ENCODE measurements at regions not wholly inside any gene's neighbourhood (a gene's known extent, or its start where the extent isn't known, plus 50 kb on each side); places are given as distances from the start of the nearest gene placed in this dataset.

- no peaks in the 10 kb centered on the region for H3K79me2 ChIP-seq (replicated peaks; ENCODE audit: insufficient read depth)
- Mint-ChIP-seq H3K36me3 (ENCODE audit: low read depth) (no peaks in the 10 kb centered on the region), H3K9me3 (peaks cover 3% of the 10 kb centered on the region; the same call in 1 of the 3 replicates), H3K27ac (no peak overlapping the region), H3K4me3 (no peak overlapping the region), H3K27me3 (ENCODE audit: insufficient read depth, low read depth, poor library complexity) (peaks cover 4% of the 10 kb centered on the region), H3K4me1 (no peaks in the 10 kb centered on the region; the same call in 1 of the 3 replicates)
- no peak for TF ChIP-seq NANOG (IDR thresholded peaks at IDR 0.05; ENCODE audit: borderline replicate concordance)
- TF ChIP-seq ZNF114 (CRISPR knock-in tag; IDR thresholded peaks at IDR 0.05): no peak
- no peak for TF ChIP-seq STAT1 (IDR thresholded peaks at IDR 0.05; ENCODE audit: unreplicated experiment)
- no peak for TF ChIP-seq ZNF331 (CRISPR knock-in tag; IDR thresholded peaks at IDR 0.05; ENCODE audit: low read depth)
- TF ChIP-seq EZH2phosphoT487 (IDR thresholded peaks at IDR 0.05; ENCODE audit: unreplicated experiment): no peak
- no peak for TF ChIP-seq ETS1 (IDR thresholded peaks at IDR 0.05)
- TF ChIP-seq EZH2 (IDR thresholded peaks at IDR 0.05; ENCODE audit: low read depth, unreplicated experiment): no peak
- no peak for TF ChIP-seq ZNF462 (CRISPR knock-in tag; IDR thresholded peaks at IDR 0.05)
- TF ChIP-seq CREB1 (CRISPR knock-in tag; IDR thresholded peaks at IDR 0.05; ENCODE audit: low read depth): no peak
- TF ChIP-seq CTCF (conservative IDR thresholded peaks at IDR 0.05; ENCODE audit: low read depth in 2 of 2): no peak
- no peak for TF ChIP-seq REST (IDR thresholded peaks at IDR 0.05; ENCODE audit: unreplicated experiment)
- no peak for TF ChIP-seq JUNB (IDR thresholded peaks at IDR 0.05; ENCODE audit: unreplicated experiment)
- TF ChIP-seq POLR2AphosphoS5 (IDR thresholded peaks at IDR 0.05; ENCODE audit: low read depth): no peak
- H3F3A ChIP-seq (replicated peaks; ENCODE audit: low read depth): no peaks in the 10 kb centered on the region
- no peak overlapping the region for H3K27ac ChIP-seq (ENCODE audit: low read depth)
- no peaks in the 10 kb centered on the region for H3K27me3 ChIP-seq (ENCODE audit: insufficient read depth)
- H3K4me2 ChIP-seq: no peak overlapping the region
- no peaks in the 10 kb centered on the region for H3K4me1 ChIP-seq (ENCODE audit: insufficient read depth)
- H4K20me1 ChIP-seq (replicated peaks; ENCODE audit: insufficient read depth): no peaks in the 10 kb centered on the region
- H3K36me3 ChIP-seq (ENCODE audit: insufficient read depth): no peaks in the 10 kb centered on the region
- peak; percentile 36 for DNase-seq (ENCODE audit: low spot score)
- peak; percentile 80 for ATAC-seq
- H2AFZ ChIP-seq: no peak overlapping the region
- no peaks in the 10 kb centered on the region for H3K9me2 ChIP-seq (ENCODE audit: insufficient read depth)
- H3K4me3 ChIP-seq: no peak overlapping the region
Measured at GRCh38 chr2:71852141-71852711, 295.4 kb downstream of the CYP26B1 start.
